ENCODE measurements at regions not wholly inside any gene's neighbourhood (a gene's known extent, or its start where the extent isn't known, plus 50 kb on each side); places are given as distances from the start of the nearest gene placed in this dataset.

- Histone ChIP-seq H3K4me3 (no peak overlapping the region), H3K27ac (no peak overlapping the region), H3K36me3 (no peaks in the 10 kb centered on the region), H3K27me3 (no peaks in the 10 kb centered on the region), H3K9me3 (no peaks in the 10 kb centered on the region), H3K4me1 (peaks cover 0 to 11% of the 10 kb centered on the region in 2 donors)
- TF ChIP-seq CTCF (IDR thresholded peaks at IDR 0.05), result no peak
- intact Hi-C loops (cut with DNase I), result no loop called here
- DNase-seq (ENCODE audit: low spot score in 2 of 2), result no peak
These were observed 78.2 kb upstream of the CAV2 start for GRCh38 chr7:116421298-116421697.

- H3K27me3 ChIP-seq, result no peaks in the 10 kb centered on the region
- peaks cover 0 to 20% of the 10 kb centered on the region in 2 donors for H3K4me1 ChIP-seq
- DNase-seq (ENCODE audit: low spot score in 2 of 2), result no peak
- no peak overlapping the region for H3K27ac ChIP-seq
- H3K4me3 ChIP-seq, result no peak overlapping the region
- no peak for TF ChIP-seq CTCF (IDR thresholded peaks at IDR 0.05)
- H3K36me3 ChIP-seq, result no peaks in the 10 kb centered on the region
- no peaks in the 10 kb centered on the region for H3K9me3 ChIP-seq
- intact Hi-C loops (cut with DNase I), result no loop called here
These were observed 76.9 kb upstream of the CAV2 start for GRCh38 chr7:116422683-116423082.

GRCh38 chr7:116423499-116423898 is 76.0 kb upstream of the CAV2 start:
- DNase-seq (ENCODE audit: low spot score in 2 of 2), result no peak
- Histone ChIP-seq H3K4me1 (peaks cover 0 to 20% of the 10 kb centered on the region in 2 donors), H3K9me3 (no peaks in the 10 kb centered on the region), H3K36me3 (no peaks in the 10 kb centered on the region), H3K27me3 (no peaks in the 10 kb centered on the region), H3K4me3 (no peak overlapping the region), H3K27ac (no peak overlapping the region)
- no peak for TF ChIP-seq CTCF (IDR thresholded peaks at IDR 0.05)
- intact Hi-C loops (cut with DNase I), result no loop called here

- intact Hi-C loops (cut with DNase I), result no loop called here
- H3K27ac ChIP-seq, result no peak overlapping the region
- TF ChIP-seq CTCF (IDR thresholded peaks at IDR 0.05), result no peak
- H3K4me1 ChIP-seq, result peaks cover 0 to 20% of the 10 kb centered on the region in 2 donors
- no peaks in the 10 kb centered on the region for H3K9me3 ChIP-seq
- no peaks in the 10 kb centered on the region for H3K36me3 ChIP-seq
- DNase-seq (ENCODE audit: low spot score in 2 of 2), result no peak
- H3K4me3 ChIP-seq, result no peak overlapping the region
- no peaks in the 10 kb centered on the region for H3K27me3 ChIP-seq
These were observed 73.8 kb upstream of the CAV2 start for GRCh38 chr7:116425647-116426209.

- Histone ChIP-seq H3K36me3 (no peaks in the 10 kb centered on the region), H3K27me3 (no peaks in the 10 kb centered on the region), H3K27ac (peak overlapping the region; percentile 20 to 60), H3K4me1 (peaks cover 0 to 20% of the 10 kb centered on the region in 2 donors), H3K4me3 (no peak overlapping the region), H3K9me3 (no peaks in the 10 kb centered on the region)
- intact Hi-C loops (cut with DNase I), result no loop called here
- no peak for TF ChIP-seq CTCF (IDR thresholded peaks at IDR 0.05)
- no peak for DNase-seq (ENCODE audit: low spot score in 2 of 2)
These were observed 72.9 kb upstream of the CAV2 start for GRCh38 chr7:116426428-116427156.
